ENCODE measurements at regions not wholly inside any gene's neighbourhood (a gene's known extent, or its start where the extent isn't known, plus 50 kb on each side); places are given as distances from the start of the nearest gene placed in this dataset.

- DNase-seq (ENCODE audit: low spot score) = peak; percentile 41
Measured at GRCh38 chr4:112889619-112890527, 159.6 kb upstream of the ANK2 start.

GRCh38 chr4:112894480-112894879 is 155.0 kb upstream of the ANK2 start:
- DNase-seq (ENCODE audit: low spot score) = no peak

- peak; percentile 21 for DNase-seq (ENCODE audit: low spot score)
Measured at GRCh38 chr4:112894951-112895350, 154.5 kb upstream of the ANK2 start.

- DNase-seq (ENCODE audit: low spot score) = no peak
Measured at GRCh38 chr4:112895811-112896608, 153.4 kb upstream of the ANK2 start.

- no peak for DNase-seq (ENCODE audit: low spot score)
Measured at GRCh38 chr4:112896609-112897190, 152.8 kb upstream of the ANK2 start.

GRCh38 chr4:112897543-112897942 is 151.9 kb upstream of the ANK2 start:
- DNase-seq (ENCODE audit: low spot score) = no peak

GRCh38 chr4:112898357-112899141 is 150.9 kb upstream of the ANK2 start:
- no peak for DNase-seq (ENCODE audit: low spot score)

- no peak for DNase-seq (ENCODE audit: low spot score)
Measured at GRCh38 chr4:112900416-112900815, 149.0 kb upstream of the ANK2 start.

- DNase-seq (ENCODE audit: low spot score) = no peak
Measured at GRCh38 chr4:112901962-112902411, 147.5 kb upstream of the ANK2 start.

- no peak for DNase-seq (ENCODE audit: low spot score)
Measured at GRCh38 chr4:112905728-112906127, 143.7 kb upstream of the ANK2 start.

- DNase-seq (ENCODE audit: low spot score) = no peak
Measured at GRCh38 chr4:112908511-112908910, 140.9 kb upstream of the ANK2 start.

GRCh38 chr4:112910109-112910736 is 139.2 kb upstream of the ANK2 start:
- no peak for DNase-seq (ENCODE audit: low spot score)

GRCh38 chr4:112916868-112917267 is 132.6 kb upstream of the ANK2 start:
- no peak for DNase-seq (ENCODE audit: low spot score)

GRCh38 chr4:112923516-112923915 is 125.9 kb upstream of the ANK2 start:
- no peak for DNase-seq (ENCODE audit: low spot score)

GRCh38 chr4:112926819-112927218 is 122.6 kb upstream of the ANK2 start:
- DNase-seq (ENCODE audit: low spot score) = no peak

- no peak for DNase-seq (ENCODE audit: low spot score)
Measured at GRCh38 chr4:112927544-112927943, 121.9 kb upstream of the ANK2 start.

- DNase-seq (ENCODE audit: low spot score) = no peak
Measured at GRCh38 chr4:112931001-112931400, 118.5 kb upstream of the ANK2 start.

- no peak for DNase-seq (ENCODE audit: low spot score)
Measured at GRCh38 chr4:112933790-112934189, 115.7 kb upstream of the ANK2 start.

- peak; percentile 40 for DNase-seq (ENCODE audit: low spot score)
Measured at GRCh38 chr4:112938461-112939058, 110.9 kb upstream of the ANK2 start.

- DNase-seq (ENCODE audit: low spot score) = no peak
Measured at GRCh38 chr4:112939901-112940300, 109.6 kb upstream of the ANK2 start.

All from SK-N-DZ (cell line).